Hematopoietic multipotent progenitor cell treated with erythropoietin and hydrocortisone succinate and interleukin-3 and kit ligand, for 6 days (in vitro differentiated cells): ENCODE measurements at regions not wholly inside any gene's neighbourhood (a gene's known extent, or its start where the extent isn't known, plus 50 kb on each side); places are given as distances from the start of the nearest gene placed in this dataset.
"Not testable (repeated sequence)": the region's sequence is repeated elsewhere in the genome, so short reads cannot be mapped to it uniquely, and the experiment has no call there.

Experiments used
- DNase-seq: peaks from one replicate; pipeline ENCODE4 v3.0.0-alpha.2; 2015

GRCh38 chr13:18991060-18991459, 190.6 kb downstream of the TUBA3C start:
- no peak for DNase-seq

GRCh38 chr13:18978447-18978846, 203.2 kb downstream of the TUBA3C start:
- DNase-seq, result no peak

- DNase-seq, result no peak
Observed at GRCh38 chr13:18977857-18978256, 203.8 kb downstream of the TUBA3C start.

GRCh38 chr13:18971576-18972219, 209.9 kb downstream of the TUBA3C start:
- DNase-seq, result no peak

GRCh38 chr13:18965347-18965855, 216.2 kb downstream of the TUBA3C start:
- no peak for DNase-seq

GRCh38 chr13:18964942-18965341, 216.7 kb downstream of the TUBA3C start:
- DNase-seq, result no peak

- DNase-seq, result not testable (repeated sequence)
Observed at GRCh38 chr13:18963684-18964083, 217.9 kb downstream of the TUBA3C start.

GRCh38 chr13:18962168-18962734, 219.4 kb downstream of the TUBA3C start:
- no peak for DNase-seq

- DNase-seq, result no peak
Observed at GRCh38 chr13:18961383-18962117, 220.1 kb downstream of the TUBA3C start.

GRCh38 chr13:18960637-18961227, 220.9 kb downstream of the TUBA3C start:
- DNase-seq, result no peak

GRCh38 chr13:18959996-18960395, 221.6 kb downstream of the TUBA3C start:
- no peak for DNase-seq

GRCh38 chr13:18959229-18959628, 222.4 kb downstream of the TUBA3C start:
- no peak for DNase-seq

- DNase-seq, result no peak
Observed at GRCh38 chr13:18956473-18957078, 225.0 kb downstream of the TUBA3C start.

- DNase-seq, result no peak
Observed at GRCh38 chr13:18954254-18954653, 227.4 kb downstream of the TUBA3C start.

- DNase-seq, result no peak
Observed at GRCh38 chr13:18953139-18953930, 228.3 kb downstream of the TUBA3C start.

GRCh38 chr13:18952225-18953016, 229.2 kb downstream of the TUBA3C start:
- no peak for DNase-seq

- no peak for DNase-seq
Observed at GRCh38 chr13:18951412-18951811, 230.2 kb downstream of the TUBA3C start.

GRCh38 chr13:18949970-18950369, 231.7 kb downstream of the TUBA3C start:
- DNase-seq, result no peak

GRCh38 chr13:18949489-18949761, 232.2 kb downstream of the TUBA3C start:
- no peak for DNase-seq

GRCh38 chr13:18948664-18949488, 232.7 kb downstream of the TUBA3C start:
- no peak for DNase-seq
